ENCODE measurements at regions not wholly inside any gene's neighbourhood (a gene's known extent, or its start where the extent isn't known, plus 50 kb on each side); places are given as distances from the start of the nearest gene placed in this dataset.

DNA sequence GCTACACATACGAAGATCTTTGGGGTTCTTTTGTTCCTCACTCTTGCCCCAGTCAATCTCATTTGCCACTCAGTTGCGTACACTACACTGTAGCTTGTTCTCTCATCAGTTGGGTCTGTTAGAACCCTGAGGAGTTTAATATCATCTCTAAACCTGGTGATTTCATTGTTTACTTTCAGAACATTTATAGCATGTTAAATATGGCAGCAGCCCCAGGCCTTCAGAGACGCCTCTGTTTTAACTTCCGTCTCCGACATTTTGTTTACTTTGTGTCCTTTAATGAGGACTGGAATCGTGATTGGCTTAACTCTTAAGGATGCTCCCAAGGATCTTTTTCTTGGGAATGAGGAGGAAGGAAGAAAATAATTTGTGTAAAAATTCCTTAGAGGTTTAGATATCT is 510.1 kb downstream of the NR2F1-AS1 start:
- Histone ChIP-seq H3K4me1 (no peaks in the 10 kb centered on the region), H3K27me3 (no peaks in the 10 kb centered on the region), H3K9me3 (no peaks in the 10 kb centered on the region), H3K27ac (no peak overlapping the region), H3K4me3 (no peak overlapping the region), H3K36me3 (no peaks in the 10 kb centered on the region)
- intact Hi-C loops (cut with DNase I; ENCODE audit: low total_unique reads) = no loop called here
- DNase-seq = no peak
- TF ChIP-seq, protein P1, sequence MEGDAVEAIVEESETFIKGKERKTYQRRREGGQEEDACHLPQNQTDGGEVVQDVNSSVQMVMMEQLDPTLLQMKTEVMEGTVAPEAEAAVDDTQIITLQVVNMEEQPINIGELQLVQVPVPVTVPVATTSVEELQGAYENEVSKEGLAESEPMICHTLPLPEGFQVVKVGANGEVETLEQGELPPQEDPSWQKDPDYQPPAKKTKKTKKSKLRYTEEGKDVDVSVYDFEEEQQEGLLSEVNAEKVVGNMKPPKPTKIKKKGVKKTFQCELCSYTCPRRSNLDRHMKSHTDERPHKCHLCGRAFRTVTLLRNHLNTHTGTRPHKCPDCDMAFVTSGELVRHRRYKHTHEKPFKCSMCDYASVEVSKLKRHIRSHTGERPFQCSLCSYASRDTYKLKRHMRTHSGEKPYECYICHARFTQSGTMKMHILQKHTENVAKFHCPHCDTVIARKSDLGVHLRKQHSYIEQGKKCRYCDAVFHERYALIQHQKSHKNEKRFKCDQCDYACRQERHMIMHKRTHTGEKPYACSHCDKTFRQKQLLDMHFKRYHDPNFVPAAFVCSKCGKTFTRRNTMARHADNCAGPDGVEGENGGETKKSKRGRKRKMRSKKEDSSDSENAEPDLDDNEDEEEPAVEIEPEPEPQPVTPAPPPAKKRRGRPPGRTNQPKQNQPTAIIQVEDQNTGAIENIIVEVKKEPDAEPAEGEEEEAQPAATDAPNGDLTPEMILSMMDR (IDR thresholded peaks at IDR 0.05) = no peak

DNA sequence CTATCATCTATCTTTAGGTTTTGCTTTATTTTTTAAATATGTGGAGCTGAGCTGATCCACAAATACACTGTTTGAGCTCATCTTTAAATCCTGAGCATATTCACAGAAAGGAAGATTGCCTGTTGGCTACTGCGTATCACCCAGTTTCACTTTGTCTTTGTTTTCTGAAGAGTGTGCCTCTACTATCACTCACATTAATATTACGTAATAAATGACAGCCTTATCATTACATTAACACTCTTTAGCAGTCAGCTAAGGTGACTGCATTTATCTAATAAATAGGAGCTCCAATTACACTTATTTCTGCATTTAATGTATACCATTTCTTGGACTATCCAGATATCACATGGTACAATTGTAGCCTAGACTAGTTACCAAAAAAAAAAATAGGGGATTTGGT is 511.7 kb downstream of the NR2F1-AS1 start:
- no peak for DNase-seq
- H3K9me3 ChIP-seq = no peaks in the 10 kb centered on the region
- no peaks in the 10 kb centered on the region for H3K36me3 ChIP-seq
- H3K4me3 ChIP-seq = no peak overlapping the region
- no peaks in the 10 kb centered on the region for H3K4me1 ChIP-seq
- no peak overlapping the region for H3K27ac ChIP-seq
- no peaks in the 10 kb centered on the region for H3K27me3 ChIP-seq
- TF ChIP-seq, protein P1 (IDR thresholded peaks at IDR 0.05) = no peak
- intact Hi-C loops (cut with DNase I; ENCODE audit: low total_unique reads) = no loop called here

DNA sequence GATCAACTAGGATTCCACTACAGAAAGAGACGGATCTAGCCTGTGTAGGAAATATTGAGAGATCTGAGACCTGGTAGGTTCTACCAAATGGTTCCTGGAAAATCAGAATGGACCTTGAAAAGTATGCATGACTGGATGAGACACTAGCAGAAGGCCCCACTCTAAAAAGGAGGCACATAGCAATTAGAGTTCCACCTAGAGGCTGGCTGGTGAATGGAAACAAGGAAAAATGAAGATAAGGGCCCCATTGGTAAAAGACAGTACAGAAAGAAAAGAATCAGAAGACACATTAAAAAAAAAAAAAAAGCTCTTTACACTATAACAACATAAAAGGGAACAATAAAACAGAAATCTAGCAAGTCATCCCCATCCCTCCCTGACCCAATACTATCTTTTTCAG is 518.5 kb downstream of the NR2F1-AS1 start:
- H3K27me3 ChIP-seq = no peaks in the 10 kb centered on the region
- H3K9me3 ChIP-seq = no peaks in the 10 kb centered on the region
- no peaks in the 10 kb centered on the region for H3K4me1 ChIP-seq
- no peaks in the 10 kb centered on the region for H3K36me3 ChIP-seq
- intact Hi-C loops (cut with DNase I; ENCODE audit: low total_unique reads) = no loop called here
- no peak overlapping the region for H3K27ac ChIP-seq
- no peak for DNase-seq
- TF ChIP-seq, protein P1 (IDR thresholded peaks at IDR 0.05) = no peak
- no peak overlapping the region for H3K4me3 ChIP-seq

DNA sequence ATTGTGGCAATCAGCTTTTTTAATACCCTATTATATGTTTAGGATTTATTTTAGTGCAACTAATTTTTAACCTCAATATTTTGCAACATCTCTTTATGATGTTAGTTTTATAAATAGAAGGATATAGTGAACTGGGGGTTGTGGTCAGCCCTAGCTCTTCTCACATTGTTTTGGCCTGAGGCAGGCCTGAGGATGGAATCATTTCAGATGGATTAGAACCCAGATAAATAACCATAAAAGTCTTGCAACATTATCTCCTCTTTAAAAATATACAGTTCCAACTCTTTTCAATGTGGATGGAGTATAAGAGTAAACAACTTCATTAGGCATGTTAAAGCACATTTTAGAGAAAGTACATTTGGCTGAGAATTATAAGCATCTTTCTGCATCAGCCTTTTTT is 522.7 kb downstream of the NR2F1-AS1 start:
- no peak for DNase-seq
- intact Hi-C loops (cut with DNase I; ENCODE audit: low total_unique reads) = no loop called here
- no peak overlapping the region for H3K4me3 ChIP-seq
- H3K27ac ChIP-seq = no peak overlapping the region
- H3K27me3 ChIP-seq = no peaks in the 10 kb centered on the region
- H3K36me3 ChIP-seq = no peaks in the 10 kb centered on the region
- TF ChIP-seq, protein P1 (IDR thresholded peaks at IDR 0.05) = no peak
- no peaks in the 10 kb centered on the region for H3K4me1 ChIP-seq
- H3K9me3 ChIP-seq = no peaks in the 10 kb centered on the region

DNA sequence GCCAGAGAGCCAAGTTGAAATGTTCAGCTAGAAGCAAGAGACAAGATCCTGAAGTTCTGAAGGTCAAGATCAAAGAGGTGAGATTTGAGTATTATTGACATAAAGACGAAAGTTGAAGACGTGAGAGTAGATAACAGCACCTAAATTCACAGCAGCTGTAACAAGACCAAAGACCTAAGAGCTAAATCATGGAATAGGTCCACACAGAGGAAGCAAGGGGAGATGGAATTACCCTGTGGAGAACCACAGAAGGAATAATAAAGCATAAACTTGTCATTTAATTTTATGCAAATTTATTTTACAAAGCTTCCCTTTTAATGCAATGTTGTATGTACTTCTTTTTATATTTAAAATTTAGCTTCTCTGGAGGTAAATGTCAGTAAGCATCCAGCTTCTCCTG is 523.7 kb downstream of the NR2F1-AS1 start:
- Histone ChIP-seq H3K4me1 (no peaks in the 10 kb centered on the region), H3K9me3 (no peaks in the 10 kb centered on the region), H3K4me3 (no peak overlapping the region), H3K27ac (no peak overlapping the region), H3K27me3 (no peaks in the 10 kb centered on the region), H3K36me3 (no peaks in the 10 kb centered on the region)
- TF ChIP-seq, protein P1 (IDR thresholded peaks at IDR 0.05) = no peak
- intact Hi-C loops (cut with DNase I; ENCODE audit: low total_unique reads) = no loop called here
- DNase-seq = no peak

DNA sequence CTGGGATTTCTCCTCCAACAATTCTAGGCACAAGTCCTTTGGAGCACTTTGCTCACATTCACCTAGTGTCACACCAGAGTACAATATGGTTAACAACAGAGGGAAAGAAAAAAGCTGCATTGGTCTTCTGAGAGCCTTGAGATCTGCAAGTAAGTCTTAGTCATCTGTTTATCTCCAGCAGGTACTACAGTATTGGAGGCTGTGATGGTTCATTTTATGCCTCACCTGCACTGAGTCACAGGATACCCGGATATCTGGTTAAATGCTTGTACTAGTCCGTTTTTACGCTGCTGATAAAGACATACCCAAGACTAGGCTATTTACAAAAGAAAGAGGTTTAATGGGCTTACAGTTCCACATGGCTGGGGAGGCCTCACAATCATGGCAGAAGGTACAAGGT is 525.0 kb downstream of the NR2F1-AS1 start:
- Histone ChIP-seq H3K27me3 (no peaks in the 10 kb centered on the region), H3K27ac (no peak overlapping the region), H3K4me3 (no peak overlapping the region), H3K9me3 (no peaks in the 10 kb centered on the region), H3K4me1 (no peaks in the 10 kb centered on the region), H3K36me3 (no peaks in the 10 kb centered on the region)
- intact Hi-C loops (cut with DNase I; ENCODE audit: low total_unique reads) = no loop called here
- TF ChIP-seq, protein P1 (IDR thresholded peaks at IDR 0.05) = no peak
- no peak for DNase-seq

Data from tibial artery (tissue), 4 donors.